Aorta (tissue), 5 donors: ENCODE measurements at regions not wholly inside any gene's neighbourhood (a gene's known extent, or its start where the extent isn't known, plus 50 kb on each side); places are given as distances from the start of the nearest gene placed in this dataset.

ENCODE experiments used
- ATAC-seq: fragments of 200-7000 bp; cut with Tn5 transposase; one replicate; pipeline ENCODE4 v1.9.1; 2022; ENCODE audit warnings: moderate library complexity; ENCODE audit not compliant: low FRiP score
- DNase-seq, 2 donors: peaks; one replicate each; pipeline ENCODE4 v3.0.0-alpha.2; 2020
- H3K27ac ChIP-seq, 2 donors: one replicate each; pipeline ENCODE4 v1.5.1; 2013; ENCODE audit warnings: low read length in 2 of 2, mild to moderate bottlenecking in 2 of 2, moderate library complexity in 2 of 2, control low read depth in 1 of 2, inconsistent platforms in 1 of 2, low read depth in 1 of 2
- H3K27me3 ChIP-seq, 2 donors: one replicate each; pipeline ENCODE4 v1.6.1; 2013; ENCODE audit warnings: control low read depth in 1 of 2, low read length in 1 of 2, mild to moderate bottlenecking in 1 of 2, moderate library complexity in 1 of 2; ENCODE audit not compliant: insufficient read depth in 2 of 2, control insufficient read depth in 1 of 2
- H3K36me3 ChIP-seq, 2 donors: one replicate each; pipeline ENCODE4 v1.6.1; 2013; ENCODE audit warnings: control low read depth in 1 of 2, low read length in 1 of 2, mild to moderate bottlenecking in 1 of 2; ENCODE audit not compliant: insufficient read depth in 2 of 2, control insufficient read depth in 1 of 2
- H3K4me1 ChIP-seq, 2 donors: one replicate each; pipeline ENCODE4 v1.6.1; 2013; ENCODE audit warnings: low read length in 2 of 2, control low read depth in 1 of 2, mild to moderate bottlenecking in 1 of 2, moderate library complexity in 1 of 2; ENCODE audit not compliant: insufficient read depth in 2 of 2, control insufficient read depth in 1 of 2
- H3K4me3 ChIP-seq, 2 donors: one replicate each; pipeline ENCODE4 v1.5.1; 2013; ENCODE audit warnings: low read length in 2 of 2, control low read depth in 1 of 2, mild to moderate bottlenecking in 1 of 2
- H3K9me3 ChIP-seq: one replicate; pipeline ENCODE4 v1.6.1; 2013; ENCODE audit warnings: mild to moderate bottlenecking, low read length; ENCODE audit not compliant: control insufficient read depth
- WGBS, 2 donors: extraction: QIAGEN DNeasy Blood & Tissue Kit; methylation state at CpG; one replicate each; pipeline ENCODE4 v1.1.7; 2013; 5-methylcytosine and 5-hydroxymethylcytosine counted together
- intact Hi-C, 2 donors: fragments of 100-400 bp; cut with DNase I; formaldehyde crosslinking; loops; one replicate each; pipeline versions ENCODE4 v1.14.2 to v1.15.0; 2022
- donor health status: healthy with polysubstance abuse.
- donor health status: Bipolar disorder and iron deficiency.
- donor health status: DM: no; HTN: no; CAD: no.
- donor health status: DM: no; HTN: no; CAD: no.
- donor health status: DM: yes; HTN: yes; CAD: no.

- DNase-seq (no peak), ATAC-seq (no peak)
- WGBS, 2 donors: 92 to 98% methylated on average over 2 of the region's 2 CpGs
- H3K4me3 ChIP-seq: no peak overlapping the region
- no peaks in the 10 kb centered on the region for H3K36me3 ChIP-seq
- no peak overlapping the region for H3K27ac ChIP-seq
- H3K4me1 ChIP-seq: no peaks in the 10 kb centered on the region
- intact Hi-C loops: loop anchor here in 1 of 2 donors (10.0 kb wide), 1 partner anchor 62 kb away; no protein-coding TSS in a partner anchor
- no peaks in the 10 kb centered on the region for H3K27me3 ChIP-seq
- no peaks in the 10 kb centered on the region for H3K9me3 ChIP-seq
These were observed 677.7 kb upstream of the CELF4 start for GRCh38 chr18:38243291-38243690.

- Histone ChIP-seq H3K27ac (no peak overlapping the region), H3K27me3 (no peaks in the 10 kb centered on the region), H3K9me3 (no peaks in the 10 kb centered on the region), H3K4me1 (no peaks in the 10 kb centered on the region), H3K4me3 (no peak overlapping the region), H3K36me3 (no peaks in the 10 kb centered on the region)
- no peak for DNase-seq
- intact Hi-C loops: loop anchor here in 1 of 2 donors (10.0 kb wide), 1 partner anchor 63 kb away; no protein-coding TSS in a partner anchor
- ATAC-seq: no peak
- WGBS, 2 donors: 82 to 88% methylated on average over 2 of the region's 2 CpGs
These were observed 676.1 kb upstream of the CELF4 start for GRCh38 chr18:38241736-38242135.

- 80 to 84% methylated on average over 6 of the region's 6 CpGs for WGBS, 2 donors
- no peaks in the 10 kb centered on the region for H3K4me1 ChIP-seq
- intact Hi-C loops: loop anchor here in 1 of 2 donors (10.0 kb wide), 1 partner anchor 64 kb away; no protein-coding TSS in a partner anchor
- no peak overlapping the region for H3K4me3 ChIP-seq
- no peaks in the 10 kb centered on the region for H3K36me3 ChIP-seq
- DNase-seq: no peak
- H3K27me3 ChIP-seq: no peaks in the 10 kb centered on the region
- no peak overlapping the region for H3K27ac ChIP-seq
- ATAC-seq: no peak
- no peaks in the 10 kb centered on the region for H3K9me3 ChIP-seq
These were observed 675.6 kb upstream of the CELF4 start for GRCh38 chr18:38241216-38241615.

- Histone ChIP-seq H3K4me3 (no peak overlapping the region), H3K4me1 (no peaks in the 10 kb centered on the region), H3K9me3 (no peaks in the 10 kb centered on the region), H3K27ac (no peak overlapping the region), H3K27me3 (no peaks in the 10 kb centered on the region), H3K36me3 (no peaks in the 10 kb centered on the region)
- ATAC-seq (no peak), DNase-seq (no peak)
- 14 to 16% methylated on average over 5 of the region's 5 CpGs for WGBS, 2 donors
- intact Hi-C loops: loop anchor here in 1 of 2 donors (10.0 kb wide), 1 partner anchor 65 kb away; no protein-coding TSS in a partner anchor
These were observed 674.0 kb upstream of the CELF4 start for GRCh38 chr18:38239606-38240005.

GRCh38 chr18:38237796-38238195 is 672.2 kb upstream of the CELF4 start:
- Histone ChIP-seq H3K27ac (no peak overlapping the region), H3K4me1 (no peaks in the 10 kb centered on the region), H3K27me3 (no peaks in the 10 kb centered on the region), H3K9me3 (no peaks in the 10 kb centered on the region), H3K36me3 (no peaks in the 10 kb centered on the region), H3K4me3 (no peak overlapping the region)
- intact Hi-C loops: no loop called here
- DNase-seq (no peak), ATAC-seq (no peak)
- WGBS, 2 donors: 73 to 100% methylated on average over 1 of the region's 1 CpG

GRCh38 chr18:38221476-38222100 is 656.0 kb upstream of the CELF4 start:
- ATAC-seq (no peak), DNase-seq (no peak)
- intact Hi-C loops: no loop called here
- Histone ChIP-seq H3K36me3 (no peaks in the 10 kb centered on the region), H3K27ac (no peak overlapping the region), H3K27me3 (no peaks in the 10 kb centered on the region), H3K4me3 (no peak overlapping the region), H3K4me1 (no peaks in the 10 kb centered on the region), H3K9me3 (no peaks in the 10 kb centered on the region)
- WGBS, 2 donors: 81 to 84% methylated on average over 7 of the region's 7 CpGs

- Histone ChIP-seq H3K4me3 (no peak overlapping the region), H3K27ac (no peak overlapping the region), H3K27me3 (no peaks in the 10 kb centered on the region), H3K4me1 (no peaks in the 10 kb centered on the region), H3K36me3 (no peaks in the 10 kb centered on the region), H3K9me3 (no peaks in the 10 kb centered on the region)
- 16 to 34% methylated on average over 1 of the region's 1 CpG for WGBS, 2 donors
- intact Hi-C loops: no loop called here
- ATAC-seq (no peak), DNase-seq (no peak)
These were observed 633.4 kb upstream of the CELF4 start for GRCh38 chr18:38198956-38199355.

GRCh38 chr18:38198526-38198925 is 632.9 kb upstream of the CELF4 start:
- H3K27me3 ChIP-seq: no peaks in the 10 kb centered on the region
- DNase-seq (no peak), ATAC-seq (no peak)
- no peaks in the 10 kb centered on the region for H3K9me3 ChIP-seq
- H3K27ac ChIP-seq: no peak overlapping the region
- 87 to 88% methylated on average over 1 of the region's 1 CpG for WGBS, 2 donors
- no peaks in the 10 kb centered on the region for H3K4me1 ChIP-seq
- H3K36me3 ChIP-seq: no peaks in the 10 kb centered on the region
- intact Hi-C loops: no loop called here
- no peak overlapping the region for H3K4me3 ChIP-seq

GRCh38 chr18:38186491-38186890 is 620.9 kb upstream of the CELF4 start:
- no peak overlapping the region for H3K27ac ChIP-seq
- H3K36me3 ChIP-seq: no peaks in the 10 kb centered on the region
- 73 to 75% methylated on average over 1 of the region's 1 CpG for WGBS, 2 donors
- intact Hi-C loops: no loop called here
- DNase-seq (no peak), ATAC-seq (no peak)
- H3K4me3 ChIP-seq: no peak overlapping the region
- no peaks in the 10 kb centered on the region for H3K27me3 ChIP-seq
- H3K4me1 ChIP-seq: no peaks in the 10 kb centered on the region
- no peaks in the 10 kb centered on the region for H3K9me3 ChIP-seq
